ENCODE measurements at regions not wholly inside any gene's neighbourhood (a gene's known extent, or its start where the extent isn't known, plus 50 kb on each side); places are given as distances from the start of the nearest gene placed in this dataset.
"Not testable (repeated sequence)": the region's sequence is repeated elsewhere in the genome, so short reads cannot be mapped to it uniquely, and the experiment has no call there.

DNA sequence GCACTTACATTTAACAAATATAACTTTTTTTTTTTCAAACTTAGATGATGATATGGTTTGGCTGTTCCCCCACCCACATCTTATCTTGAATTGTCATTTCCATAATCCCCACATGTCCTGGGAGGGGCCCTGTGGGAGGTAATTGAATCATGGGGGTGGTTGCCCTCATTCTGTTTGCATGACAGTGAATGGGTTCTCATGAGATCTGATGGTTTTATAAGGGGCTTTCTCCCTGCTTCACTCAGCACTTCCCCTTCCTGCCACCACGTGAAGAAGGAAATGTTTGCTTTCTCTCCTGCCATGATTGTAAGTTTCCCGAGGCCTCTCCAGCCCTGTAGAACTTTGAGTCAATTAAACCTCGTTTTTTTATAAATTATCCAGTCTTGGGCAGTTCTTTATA, 432.6 kb downstream of the AMY1C start:
- peak in 1 of 3 donors; percentile 0 for DNase-seq

DNA sequence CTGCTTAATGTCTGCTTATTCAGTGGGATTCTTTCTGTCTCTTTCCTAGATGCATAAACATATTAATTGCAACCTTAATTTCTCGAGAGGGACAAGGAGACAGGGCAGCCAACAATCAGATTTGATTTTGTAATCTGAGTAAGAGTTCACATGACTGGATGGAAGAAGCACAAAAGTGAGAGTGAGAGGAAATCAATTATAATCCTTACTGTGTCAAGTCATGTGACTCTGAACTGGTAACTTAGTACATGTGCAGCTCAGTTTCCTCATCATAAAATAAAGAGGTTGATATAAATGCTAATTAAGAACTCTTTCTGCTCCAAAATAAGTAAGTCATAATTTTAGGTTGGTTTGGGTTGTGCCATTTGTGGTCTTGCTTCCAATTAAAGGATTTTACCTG, 439.5 kb downstream of the AMY1C start:
- DNase-seq = no peak

DNA sequence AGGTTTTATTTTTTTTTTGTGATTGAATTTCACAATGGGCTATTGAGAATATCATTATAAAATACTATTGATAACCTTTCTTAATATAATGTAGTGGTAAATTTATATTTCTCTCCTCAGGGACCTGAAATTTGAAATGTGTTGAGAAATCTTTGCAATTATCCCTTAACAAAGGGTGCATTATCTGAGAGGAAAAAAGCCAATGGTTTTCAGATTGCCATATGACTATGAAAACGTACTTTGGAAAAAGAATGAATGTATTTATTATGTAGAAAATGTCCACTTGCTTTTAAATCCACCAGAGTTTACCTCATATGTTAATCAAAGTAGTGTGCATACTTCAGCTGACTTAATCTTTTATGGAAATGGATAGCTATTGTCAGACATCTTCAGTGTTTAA, 441.1 kb downstream of the AMY1C start:
- DNase-seq = no peak

DNA sequence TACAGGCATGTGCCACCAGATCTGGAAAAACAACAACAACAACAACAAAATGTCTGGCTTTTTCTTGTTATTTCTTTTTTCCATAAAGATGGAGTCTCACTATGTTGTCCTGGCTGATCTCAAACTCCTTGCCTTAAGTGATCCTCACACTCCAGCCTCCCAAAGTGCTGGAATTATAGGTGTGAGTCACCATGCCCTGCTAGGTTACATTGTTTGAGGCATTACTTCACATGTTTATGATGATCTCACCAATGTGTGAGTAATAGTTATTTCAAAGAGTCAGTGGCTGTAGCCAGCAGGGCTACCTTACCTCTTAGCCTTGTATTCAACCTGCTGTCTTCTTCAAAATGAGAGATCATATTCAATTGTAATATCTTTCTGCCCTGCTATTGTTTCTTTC, 445.7 kb downstream of the AMY1C start:
- DNase-seq = no peak

DNA sequence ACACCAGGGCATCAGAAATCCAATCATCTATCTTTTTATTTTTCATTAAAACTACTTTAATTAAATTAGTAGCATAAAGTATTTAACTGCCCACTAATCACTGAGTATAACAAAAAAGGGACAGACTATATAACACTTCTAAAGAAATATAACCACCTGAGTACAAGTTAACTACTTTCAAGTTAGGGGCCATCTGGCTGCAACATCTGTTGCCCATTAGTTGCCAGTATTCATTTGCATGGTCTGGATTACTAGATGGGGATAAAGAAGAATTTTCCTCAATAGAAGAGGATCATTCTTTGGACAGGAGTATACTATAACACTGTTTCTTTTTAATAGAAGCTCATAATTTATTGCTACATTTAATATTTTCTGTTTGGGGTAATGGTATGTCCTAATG, 446.4 kb downstream of the AMY1C start:
- DNase-seq = no peak

DNA sequence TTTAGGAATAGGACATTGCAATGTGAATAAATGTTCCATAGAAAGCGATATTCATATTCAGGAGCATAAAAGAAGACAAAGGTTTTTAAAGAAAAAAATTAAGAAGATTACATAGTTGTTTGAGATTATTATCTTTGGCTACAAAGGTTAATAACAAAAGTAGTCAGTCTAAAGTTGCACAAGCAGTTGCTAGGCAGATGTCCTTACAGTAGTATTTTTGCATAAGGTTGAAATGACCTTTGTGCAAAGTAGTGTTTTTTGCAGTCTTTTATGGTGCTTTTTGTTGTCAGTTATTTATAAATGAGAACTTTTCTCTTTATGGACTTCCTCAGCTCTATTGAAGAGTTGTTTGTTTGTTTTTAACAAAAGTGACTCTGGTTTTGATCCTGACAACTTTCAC, 447.8 kb downstream of the AMY1C start:
- no peak for DNase-seq

DNA sequence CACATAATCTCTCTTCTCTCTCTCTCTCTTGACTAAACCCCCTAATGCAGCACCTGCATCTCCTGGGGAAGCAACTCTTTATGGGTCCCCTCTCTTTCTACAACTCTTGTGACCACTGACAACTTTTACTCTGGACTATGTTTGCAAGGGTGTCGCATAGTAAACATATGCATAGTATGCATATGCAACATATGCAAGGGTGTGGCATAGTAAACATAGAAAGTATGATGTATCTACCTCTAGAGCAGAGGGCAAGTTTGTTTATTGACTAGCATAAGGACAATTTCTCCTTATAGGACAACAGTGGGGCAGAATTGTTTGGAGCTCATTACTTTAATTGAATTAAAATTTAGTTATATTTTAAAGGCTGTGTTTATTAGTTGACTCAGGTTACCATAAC, 462.5 kb downstream of the AMY1C start:
- no peak for DNase-seq

DNA sequence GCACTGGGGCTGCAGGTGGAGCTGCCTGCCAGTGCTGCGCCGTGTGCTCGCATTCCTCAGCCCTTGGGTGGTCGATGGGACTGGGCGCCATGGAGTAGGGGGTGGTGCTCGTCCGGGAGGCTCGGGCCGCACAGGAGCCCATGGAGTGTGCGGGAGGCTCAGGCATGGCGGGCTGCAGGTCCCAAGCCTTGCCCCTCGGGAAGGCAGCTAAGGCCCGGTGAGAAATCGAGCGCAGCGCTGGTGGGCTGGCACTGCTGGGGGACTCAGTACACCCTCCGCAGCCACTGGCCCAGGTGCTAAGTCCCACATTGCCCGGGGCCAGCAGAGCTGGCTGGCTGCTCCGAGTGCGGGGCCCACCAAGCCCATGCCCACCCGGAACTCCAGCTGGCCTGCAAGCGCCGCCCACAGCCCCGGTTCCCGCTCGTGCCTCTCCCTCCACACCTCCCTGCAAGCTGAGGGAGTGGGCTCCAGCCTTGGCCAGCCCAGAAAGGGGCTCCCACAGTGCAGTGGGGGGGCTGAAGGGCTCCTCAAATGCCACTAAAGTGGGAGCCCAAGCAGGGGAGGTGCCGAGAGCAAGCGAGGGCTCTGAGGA, 467.8 kb downstream of the AMY1C start:
- DNase-seq = not testable (repeated sequence)

DNA sequence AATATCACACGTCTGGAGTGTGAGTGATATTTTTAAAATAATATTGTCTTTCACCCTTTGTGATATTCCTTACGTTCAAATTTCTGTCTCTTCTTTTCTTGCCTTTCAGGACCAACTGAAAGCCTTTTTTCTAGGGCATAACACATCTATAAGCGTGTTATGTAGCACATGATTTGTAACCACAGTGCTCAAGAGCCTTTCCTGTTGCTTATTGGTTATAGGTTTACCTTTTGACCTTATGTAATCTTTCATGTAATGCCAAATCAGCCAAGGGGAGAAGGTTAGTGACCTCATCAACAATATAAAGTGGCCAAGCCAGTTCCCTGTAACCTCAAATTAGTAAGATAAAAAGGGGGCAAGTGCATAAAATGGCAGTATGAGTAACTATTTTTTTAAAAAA, 480.2 kb downstream of the AMY1C start:
- no peak for DNase-seq

DNA sequence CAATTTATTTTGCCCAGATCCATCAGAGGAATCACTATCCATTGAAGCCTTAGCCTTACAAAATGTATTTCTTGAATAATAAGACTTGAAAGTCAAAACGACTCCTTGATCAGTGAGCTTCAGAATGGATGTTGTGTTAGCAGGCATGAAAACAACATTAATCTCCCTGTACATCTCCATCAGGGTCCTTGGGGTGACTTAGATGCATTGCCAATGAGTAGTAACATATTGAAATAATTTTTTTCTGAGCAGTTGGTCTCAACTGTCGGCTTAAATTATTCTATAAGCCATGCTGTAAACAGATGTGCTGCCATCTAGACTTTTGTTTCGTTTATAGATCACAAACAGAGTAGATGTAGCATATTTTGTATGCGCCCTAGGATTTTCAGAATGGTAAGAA, 482.0 kb downstream of the AMY1C start:
- no peak for DNase-seq

DNA sequence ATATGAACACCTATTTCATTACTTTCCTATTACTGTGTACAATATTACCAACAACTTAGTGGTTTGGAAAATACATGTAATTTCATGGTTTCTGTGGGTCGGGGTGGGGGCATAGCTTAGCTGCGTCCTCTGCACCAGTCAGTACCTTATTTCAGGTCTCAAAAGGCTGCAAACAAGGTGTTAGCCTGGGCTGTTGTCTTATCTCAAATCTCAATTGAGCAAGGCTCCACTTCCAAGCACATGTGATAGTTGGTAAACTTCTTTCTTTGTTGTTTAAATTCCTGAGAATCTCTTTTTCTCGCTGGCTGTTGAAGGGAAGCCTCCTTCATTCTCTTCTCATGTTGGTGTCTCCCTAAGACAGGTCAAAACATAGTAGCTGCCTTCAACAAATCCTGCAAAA, 485.4 kb downstream of the AMY1C start:
- DNase-seq = no peak

DNA sequence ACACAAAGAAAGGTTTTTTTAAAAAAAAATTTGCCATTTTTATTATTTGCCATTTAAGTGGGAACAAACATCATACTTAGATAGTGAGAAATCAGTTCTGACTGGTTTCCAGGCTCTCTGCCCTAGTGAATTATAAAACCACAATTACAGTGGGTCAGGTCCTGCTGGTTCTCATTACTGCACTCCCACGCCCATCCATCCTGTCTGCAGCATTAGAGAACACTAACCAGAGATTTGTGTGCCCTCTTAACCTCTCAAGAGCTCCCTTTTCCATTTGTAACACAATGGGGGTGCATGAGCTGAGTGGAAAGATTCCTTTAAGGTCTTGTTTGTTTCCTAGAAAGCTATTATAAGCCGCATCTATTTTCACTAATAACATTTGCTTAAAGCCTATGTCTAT, 489.3 kb downstream of the AMY1C start:
- no peak for DNase-seq

DNA sequence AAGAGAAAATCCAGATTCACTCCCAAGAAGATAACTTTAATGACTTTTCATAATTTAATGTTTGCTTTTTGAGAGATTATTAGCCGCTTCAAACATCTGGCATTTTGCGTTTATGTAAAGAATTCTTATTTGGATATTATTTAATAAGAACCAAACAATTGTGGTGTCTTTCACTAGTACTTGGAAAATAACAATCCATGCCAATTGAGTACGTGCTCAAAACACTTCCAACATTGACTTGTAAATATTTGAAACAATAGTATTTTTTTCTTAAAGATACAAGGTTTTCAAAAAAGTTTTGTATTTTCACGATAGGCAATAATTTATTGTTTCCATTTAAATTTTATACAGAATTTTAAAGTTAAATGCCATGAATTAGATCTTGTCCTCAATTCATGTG, 498.7 kb downstream of the AMY1C start:
- DNase-seq = no peak

DNA sequence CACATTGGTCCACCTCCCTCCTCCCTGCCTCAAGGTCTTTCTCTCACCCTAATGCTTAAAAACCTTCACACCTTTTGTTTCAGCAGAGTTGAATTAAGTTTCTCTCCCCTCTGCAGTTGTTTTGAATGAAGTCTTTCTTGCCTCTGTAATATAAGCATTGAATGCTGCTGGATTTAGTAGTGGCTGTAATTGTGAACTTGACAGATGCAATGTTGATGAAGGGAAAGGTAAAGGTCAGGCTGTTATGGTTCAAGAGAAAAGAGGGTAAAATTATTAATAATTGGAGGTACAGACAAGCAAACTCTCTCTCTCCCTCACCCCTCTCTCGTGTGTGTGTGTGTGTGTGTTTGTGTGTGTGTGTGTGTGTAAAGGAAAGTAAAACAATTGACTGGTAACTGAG, 509.8 kb downstream of the AMY1C start:
- DNase-seq = no peak

DNA sequence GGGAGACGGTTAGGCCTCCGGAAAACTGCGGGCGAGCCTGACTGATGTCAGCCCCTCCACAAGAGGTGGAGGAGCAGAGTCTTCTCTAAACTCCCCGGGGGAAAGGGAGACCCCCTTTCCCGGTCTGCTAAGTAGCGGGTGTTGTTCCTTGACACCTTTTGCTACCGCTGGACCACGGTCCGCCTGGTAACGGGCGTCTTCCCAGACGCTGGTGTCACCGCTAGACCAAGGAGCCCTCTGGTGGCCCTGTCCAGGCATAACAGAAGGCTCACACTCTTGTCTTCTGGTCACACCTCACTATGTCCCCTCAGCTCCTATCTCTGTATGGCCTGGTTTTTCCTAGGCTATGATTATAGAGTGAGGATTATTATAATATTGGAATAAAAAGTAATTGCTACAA, 513.4 kb downstream of the AMY1C start:
- not testable (repeated sequence) for DNase-seq

DNA sequence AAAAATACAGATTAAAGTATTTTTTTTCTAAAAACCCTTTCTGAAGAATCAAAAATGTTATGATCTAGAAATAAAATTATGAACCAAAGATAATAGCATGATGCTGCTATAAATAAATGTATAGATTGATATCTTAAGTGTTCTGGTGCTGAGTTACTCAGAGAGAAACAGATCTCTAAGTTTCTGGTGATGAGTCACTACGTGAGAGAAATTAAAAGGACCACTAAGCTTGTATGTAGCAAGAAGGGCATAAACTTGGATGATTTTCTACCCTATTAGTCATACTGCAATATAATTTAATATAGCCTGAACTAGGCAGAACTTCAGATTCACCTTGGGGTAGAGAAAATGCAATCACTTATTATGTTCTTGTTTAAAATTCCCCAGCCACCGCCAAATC, 514.8 kb downstream of the AMY1C start:
- DNase-seq = no peak

DNA sequence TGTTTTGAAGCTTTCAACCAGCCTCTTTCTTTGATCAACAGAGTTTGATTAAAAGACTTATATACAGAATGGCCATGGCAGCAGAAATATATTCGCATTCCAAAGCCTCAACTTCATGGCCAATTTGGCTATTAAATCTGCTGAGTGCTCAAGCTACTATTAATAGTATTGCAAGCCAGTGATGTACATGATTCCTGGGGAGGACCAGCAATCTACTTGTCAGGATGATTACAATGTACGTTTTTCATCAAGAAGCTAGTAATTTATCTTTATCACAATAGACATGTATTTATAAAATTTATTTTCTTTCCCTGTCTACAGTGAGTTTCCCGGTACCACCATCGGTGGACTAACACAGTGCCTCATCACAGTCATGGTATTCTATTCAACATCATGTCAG, 515.5 kb downstream of the AMY1C start:
- no peak for DNase-seq

DNA sequence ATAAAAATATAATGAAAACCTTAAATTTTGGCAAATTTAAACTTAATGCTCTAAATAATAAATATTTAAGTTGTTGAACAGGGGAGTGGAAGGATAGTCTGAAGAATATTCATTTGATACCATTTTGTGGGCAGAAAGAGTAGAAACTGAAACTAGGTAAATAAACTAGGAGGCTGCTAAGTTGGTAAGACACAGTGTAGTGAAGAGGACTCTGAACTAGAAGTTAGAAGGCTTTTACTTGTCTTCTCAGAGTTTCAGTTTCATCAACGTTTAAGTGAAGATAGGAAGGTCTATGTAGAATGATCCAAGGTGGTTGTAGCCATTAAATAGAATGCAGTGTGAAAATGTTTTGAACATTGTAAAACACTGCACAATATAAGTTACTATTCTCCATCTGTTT, 516.9 kb downstream of the AMY1C start:
- DNase-seq = no peak

DNA sequence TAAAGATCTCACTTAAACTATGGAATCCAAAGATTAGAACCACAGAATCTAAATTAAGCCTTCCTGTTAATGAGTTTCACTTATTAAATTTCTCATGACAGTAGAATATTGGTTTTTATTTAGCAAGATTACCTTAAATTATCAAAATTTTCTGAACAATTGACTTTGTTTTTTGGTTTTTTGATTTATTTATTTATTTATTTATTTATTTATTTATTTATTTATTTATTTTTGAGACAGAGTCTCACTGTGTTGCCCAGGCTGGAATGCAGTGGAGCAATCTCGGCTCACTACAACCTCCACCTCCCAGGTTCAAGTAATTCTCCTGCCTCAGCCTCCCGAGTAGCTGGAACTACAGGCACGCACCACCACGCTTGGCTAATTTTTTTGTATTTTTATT, 538.6 kb downstream of the AMY1C start:
- not testable (repeated sequence) for DNase-seq

DNA sequence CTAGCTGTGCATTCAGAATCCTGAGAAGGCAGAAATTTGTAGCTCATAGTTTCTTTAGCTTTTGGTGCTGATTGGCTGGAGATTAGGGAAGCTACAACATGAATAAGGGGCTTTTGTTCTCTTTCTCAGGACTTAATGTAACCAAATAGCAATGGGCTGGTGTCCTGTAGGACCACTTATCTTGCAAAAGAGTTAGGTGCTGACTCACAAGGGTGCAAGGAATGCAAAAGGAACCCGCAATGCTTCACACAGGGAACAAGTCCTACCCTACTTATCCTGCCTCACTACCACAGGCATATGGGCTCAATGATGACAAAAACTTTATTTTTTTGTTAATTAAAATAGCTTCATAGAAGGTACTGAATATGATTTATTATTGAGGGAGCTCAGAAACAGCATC, 541.5 kb downstream of the AMY1C start:
- DNase-seq = no peak

DNA sequence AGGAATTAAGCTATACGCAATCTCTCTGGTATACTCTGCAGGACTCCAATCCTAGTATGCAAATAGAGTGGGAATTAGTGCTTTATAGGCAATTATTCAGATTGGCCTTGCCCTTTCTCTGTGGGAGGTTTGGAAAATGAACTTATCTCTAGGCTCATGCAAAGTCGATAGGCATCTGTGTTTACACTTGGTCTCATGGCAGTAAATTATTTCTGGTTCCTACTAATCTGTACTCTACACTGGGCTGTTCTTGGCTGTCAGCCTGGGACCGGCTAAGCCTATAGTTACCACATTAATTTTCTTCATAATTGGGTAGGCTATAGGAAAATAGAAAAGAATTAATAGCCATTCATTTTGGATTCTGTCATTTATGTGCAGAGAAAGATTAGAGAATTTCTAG, 544.6 kb downstream of the AMY1C start:
- DNase-seq = no peak

DNA sequence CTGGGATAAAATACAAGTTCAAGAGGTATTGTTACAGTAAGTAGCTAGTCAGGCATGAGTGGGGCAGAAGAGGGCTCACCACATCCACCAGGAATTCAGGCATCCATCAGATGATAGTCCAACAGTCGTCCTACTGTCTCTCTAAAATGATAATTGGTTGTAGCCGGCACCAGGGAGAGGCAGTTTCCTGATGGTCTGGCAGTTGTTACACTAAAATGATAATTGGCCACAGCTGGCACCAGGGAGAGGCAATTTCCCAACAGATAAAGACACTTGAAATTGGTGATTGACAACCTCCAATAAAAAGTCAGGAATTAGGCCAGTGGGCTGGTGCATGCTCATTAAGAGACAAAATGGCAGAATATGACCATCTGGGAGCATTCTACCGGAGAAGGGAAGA, 545.8 kb downstream of the AMY1C start:
- DNase-seq = no peak

DNA sequence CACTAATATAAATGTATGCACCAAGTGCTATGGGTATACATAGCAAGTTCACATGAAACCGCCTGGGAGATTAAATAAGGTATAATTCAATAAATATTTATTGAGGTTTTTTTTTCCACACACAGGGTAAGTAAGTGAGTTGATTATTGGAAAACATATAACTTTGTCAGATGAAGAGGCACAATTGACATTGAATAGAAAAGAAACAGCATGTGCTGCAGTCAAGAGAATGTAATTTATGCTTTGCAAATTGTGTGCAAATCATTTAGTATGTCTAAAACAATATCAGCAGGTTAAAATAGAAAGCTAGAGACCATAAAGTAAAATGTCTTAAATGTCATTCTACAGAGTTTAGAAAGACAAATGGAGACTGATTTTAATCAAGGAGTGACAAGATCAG, 560.0 kb downstream of the AMY1C start:
- no peak for DNase-seq

DNA sequence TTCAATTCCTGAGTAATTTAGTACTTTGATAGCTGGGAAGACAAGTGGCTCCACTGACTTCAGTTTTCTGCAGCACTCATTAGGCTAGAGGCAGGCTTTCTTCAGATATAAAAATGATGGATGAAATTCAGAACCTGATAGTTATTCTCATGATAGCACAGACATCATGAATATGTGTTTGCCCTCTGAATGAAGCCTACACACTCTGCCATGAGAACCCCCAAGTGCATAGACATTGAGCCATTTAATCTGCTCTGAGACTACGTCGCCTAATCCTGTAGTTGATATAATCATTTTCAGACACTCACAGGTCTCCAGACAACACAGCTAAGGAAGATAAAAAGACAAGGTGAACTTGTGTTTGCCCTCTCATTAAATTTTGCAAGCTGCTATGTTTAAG, 566.1 kb downstream of the AMY1C start:
- DNase-seq = no peak

DNA sequence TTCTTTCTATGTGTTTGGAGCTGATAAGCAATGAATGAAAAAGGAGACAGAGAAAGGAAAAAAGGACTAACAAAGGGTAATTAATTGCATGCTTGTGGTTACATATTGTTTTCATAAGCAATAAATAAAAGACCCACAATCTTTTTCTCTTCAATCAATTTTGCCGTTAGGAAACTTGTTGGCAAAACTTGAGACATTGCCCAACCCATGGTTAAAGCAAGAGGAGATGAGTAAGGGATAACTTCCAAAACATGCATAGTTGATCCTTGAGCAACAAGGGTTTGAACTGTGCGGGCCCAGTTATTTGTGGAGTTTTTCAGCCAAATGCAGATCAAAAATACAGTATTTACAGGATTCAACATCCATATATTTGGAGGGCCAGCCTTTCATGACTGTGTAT, 572.4 kb downstream of the AMY1C start:
- no peak for DNase-seq

DNA sequence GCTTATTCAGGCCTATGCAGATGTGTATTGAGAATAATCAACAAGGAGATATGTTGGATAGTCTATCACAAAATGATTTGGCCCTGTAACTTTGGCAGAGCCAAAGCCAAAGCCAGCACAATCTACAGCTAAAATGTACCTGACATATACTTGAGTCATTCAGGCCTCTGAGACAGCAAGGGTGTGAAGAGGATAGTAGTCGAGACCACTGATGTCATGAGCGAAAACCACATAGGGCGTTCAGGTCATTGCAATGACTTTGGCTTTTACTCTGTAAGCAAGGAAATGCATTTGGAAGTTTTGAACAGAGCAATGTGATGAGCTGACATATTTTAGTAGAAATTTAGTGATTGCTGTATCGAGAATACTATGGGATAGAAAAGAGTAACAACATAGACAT, 579.6 kb downstream of the AMY1C start:
- no peak for DNase-seq

Data from suppressor macrophage treated with lipopolysaccharide for 1 hour (primary cell).